ENCODE measurements at regions not wholly inside any gene's neighbourhood (a gene's known extent, or its start where the extent isn't known, plus 50 kb on each side); places are given as distances from the start of the nearest gene placed in this dataset.

DNA sequence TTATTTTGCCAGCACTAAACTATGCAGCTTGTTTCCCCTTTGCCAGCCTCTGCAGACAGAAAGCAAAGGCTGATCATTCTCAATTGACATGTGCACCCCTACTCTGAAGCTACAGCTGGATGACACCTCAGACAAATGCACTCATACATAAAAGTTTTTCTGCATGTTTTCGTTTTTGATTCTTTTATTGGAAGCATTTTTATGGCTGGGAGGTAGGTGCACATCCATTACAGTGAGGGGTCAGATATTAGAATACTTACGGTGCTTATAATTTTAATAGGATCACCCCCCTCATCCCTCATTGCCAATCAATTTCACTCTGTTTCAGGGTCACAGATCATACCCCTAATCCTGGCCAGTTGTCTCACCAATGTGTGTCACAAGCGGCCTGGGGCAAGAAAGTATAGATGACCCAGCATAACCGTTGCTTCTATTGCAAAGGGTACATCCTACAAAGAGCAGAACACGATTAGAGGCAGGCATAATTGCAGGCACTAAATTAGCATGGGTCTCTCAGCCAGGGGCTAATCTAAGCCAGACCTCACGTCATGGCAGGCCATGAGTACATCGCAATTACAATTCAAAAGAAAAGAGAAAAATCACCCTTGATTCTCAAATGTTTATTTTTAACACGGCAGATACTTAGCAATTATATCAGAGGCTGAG, 89.5 kb upstream of the SOX9 start:
- no peak for DNase-seq (ENCODE audit: low spot score)

DNA sequence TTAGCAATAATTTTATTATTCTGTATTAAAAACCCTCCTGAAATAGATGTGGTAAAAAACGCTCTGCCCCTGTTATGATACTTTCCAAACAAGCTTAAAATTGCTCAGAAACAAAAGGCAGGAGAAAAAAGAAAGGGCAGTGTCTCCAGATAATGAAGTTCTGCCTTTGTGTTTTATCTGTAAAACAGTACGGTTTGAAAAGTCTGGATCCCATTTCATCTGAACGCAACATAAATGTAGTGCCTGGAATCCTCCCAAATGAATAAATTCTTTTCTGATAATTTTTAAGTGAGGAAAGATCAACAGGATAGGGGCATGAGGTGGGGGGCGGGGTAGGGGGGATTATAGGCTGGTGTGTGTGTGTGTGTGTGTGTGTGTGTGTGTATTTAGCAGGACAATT, 87.5 kb upstream of the SOX9 start:
- DNase-seq (ENCODE audit: low spot score), result no peak

DNA sequence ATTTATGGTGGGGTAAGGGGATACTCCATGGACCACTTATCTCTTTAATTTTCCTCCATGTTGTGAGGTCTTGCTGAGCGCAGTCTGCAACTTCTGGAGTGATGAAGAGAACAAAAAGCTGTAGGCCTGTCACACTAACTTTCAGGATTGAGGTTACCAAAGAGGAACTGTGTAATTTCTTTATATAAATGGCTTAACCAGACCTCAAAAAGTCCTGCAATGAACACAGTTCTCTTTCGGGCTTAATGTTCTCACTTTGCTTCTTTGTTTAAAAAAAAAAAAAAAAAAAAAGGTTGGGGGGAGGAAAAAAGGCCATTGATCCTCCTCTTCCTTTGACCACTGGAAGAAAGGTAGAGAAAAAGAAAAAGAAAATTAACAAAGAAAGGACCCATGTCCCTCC, 86.8 kb upstream of the SOX9 start:
- no peak for DNase-seq (ENCODE audit: low spot score)

DNA sequence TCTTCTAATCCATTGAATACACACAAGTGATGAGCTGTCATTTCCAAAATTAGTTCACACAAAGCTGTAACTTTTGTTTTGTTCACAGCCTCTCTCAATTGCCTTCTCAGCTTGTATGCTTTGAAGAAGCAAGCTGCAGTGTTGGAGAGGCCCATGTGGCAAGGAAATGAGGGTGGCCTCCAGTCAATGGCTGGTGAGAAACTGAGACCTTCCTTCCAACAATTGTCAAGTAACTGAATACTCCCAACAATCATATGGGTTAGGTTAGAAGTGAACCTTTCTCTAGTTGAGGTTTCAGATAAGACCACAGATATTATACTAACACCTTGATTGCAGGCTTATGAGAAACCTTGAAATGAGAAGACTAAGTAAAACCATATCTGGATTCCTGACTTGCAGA, 82.4 kb upstream of the SOX9 start:
- DNase-seq (ENCODE audit: low spot score), result no peak

DNA sequence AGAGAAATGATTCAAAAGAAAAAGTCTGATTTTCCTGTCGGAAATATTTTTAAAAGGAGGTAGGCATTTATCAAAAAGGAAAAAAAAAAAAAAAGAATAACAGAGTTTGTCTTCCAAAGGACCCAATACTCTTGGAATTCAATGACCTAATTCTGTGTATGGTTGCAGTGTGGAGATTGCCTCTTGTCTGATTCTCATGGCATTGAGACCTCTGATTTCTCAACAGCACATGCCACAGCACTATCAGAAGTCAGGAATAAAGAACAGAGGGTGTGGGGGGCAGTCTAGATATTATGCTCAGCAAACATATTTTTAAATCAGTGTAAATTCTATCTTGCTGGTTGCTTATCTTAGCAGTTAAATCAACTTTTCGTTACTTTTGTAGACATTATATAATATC, 81.3 kb upstream of the SOX9 start:
- no peak for DNase-seq (ENCODE audit: low spot score)

DNA sequence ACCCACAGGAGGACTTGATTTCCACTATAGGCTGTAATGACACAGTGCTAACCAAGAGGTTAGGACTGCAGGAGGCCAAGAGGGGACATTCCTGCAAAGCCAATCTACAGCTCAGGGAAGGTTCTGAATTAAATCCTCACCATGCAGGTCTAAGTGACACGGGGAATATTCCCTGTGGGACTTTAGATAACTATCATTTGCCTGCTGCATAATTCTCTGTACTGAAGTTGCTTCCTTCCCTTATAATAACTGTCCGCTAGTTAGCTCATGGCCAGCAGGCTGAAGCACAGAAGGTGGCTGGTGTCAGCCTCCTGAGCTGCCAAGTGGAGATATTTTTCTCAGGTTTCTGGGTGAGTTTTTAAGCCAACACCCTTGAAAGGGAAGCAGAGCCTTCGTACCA, 74.6 kb upstream of the SOX9 start:
- no peak for DNase-seq (ENCODE audit: low spot score)

DNA sequence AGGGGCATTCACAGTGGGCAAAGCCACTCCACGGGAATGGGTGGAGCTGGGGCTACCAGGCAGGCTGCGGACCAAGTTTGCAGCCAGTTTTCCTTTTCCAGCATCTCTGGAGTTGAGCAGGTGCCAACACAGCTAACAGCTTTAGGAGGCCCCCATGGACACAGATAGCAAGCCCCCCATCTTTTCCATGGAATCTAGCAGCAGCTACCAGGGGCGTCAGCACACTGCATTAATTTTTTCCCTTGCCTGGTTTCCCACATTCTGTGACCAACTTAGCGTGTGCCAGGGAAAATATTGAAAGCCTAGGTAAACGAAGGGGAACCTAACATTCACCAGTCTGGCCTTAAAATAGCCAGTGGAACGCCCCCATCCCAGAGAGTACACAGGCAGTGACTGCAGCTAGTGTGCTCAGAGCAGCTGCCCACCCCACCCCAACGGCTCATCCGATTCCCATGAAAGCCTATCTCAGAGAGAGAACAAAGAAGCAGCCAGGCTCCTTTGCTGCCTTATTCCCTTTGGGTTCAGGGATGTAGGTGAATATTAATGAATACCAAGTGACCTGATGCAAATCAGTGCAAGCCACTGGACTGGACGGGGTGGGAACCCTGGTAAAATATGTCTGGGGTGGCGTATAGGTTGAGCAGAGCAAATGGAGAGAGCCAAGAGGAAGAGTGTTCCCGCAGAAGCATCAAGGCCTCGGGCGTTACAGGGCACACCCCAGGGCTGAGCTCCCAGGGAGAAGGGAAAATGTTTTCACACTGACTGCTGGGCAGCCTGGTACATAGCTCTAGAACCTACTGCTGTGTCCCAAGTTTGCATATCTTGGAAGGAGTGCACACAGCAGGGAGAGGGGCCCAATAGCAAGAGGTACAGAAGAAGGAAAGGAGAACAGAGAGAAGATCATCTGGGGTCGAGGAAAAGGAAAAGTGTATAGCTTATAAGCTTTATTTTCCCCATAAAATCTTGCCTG, 73.9 kb upstream of the SOX9 start:
- no peak for DNase-seq (ENCODE audit: low spot score)

DNA sequence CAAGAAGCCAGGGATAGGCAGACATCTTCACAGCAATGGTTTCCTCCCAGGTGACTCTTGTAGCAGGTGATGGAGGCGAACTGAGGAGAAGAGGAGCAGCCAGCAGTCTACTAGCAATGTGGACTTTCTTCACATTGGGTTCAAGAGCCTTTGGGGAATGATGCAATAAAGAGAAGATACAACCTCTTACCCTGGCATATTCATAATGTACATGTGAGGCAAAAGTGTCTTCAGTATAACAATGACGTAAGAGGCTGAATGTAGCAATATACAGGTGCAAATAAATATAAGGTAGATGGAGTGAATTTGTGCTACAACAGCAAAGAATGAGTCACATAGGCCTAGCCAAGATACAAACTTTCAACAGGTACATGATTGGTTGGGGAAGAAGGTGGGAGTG, 70.9 kb upstream of the SOX9 start:
- DNase-seq (ENCODE audit: low spot score), result no peak

DNA sequence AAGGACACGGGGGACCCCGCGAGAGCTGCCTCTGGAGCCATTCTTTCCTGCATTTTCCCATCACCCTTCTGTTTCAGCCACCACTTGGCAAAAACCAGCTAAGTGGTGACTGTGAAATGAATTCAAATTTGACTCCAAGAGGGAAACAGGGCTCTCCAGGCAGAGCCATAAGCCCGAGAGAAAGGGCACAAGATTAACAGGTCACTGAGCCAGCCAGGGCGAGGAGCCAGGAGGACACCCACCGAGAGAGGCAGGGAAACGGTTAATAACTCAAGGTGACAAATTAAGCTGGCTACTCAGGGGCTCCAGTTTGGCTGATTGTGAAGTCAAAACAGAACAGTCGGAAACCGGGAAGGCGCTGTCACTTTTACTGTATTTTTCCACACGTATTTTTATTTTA, 67.8 kb upstream of the SOX9 start:
- no peak for DNase-seq (ENCODE audit: low spot score)

DNA sequence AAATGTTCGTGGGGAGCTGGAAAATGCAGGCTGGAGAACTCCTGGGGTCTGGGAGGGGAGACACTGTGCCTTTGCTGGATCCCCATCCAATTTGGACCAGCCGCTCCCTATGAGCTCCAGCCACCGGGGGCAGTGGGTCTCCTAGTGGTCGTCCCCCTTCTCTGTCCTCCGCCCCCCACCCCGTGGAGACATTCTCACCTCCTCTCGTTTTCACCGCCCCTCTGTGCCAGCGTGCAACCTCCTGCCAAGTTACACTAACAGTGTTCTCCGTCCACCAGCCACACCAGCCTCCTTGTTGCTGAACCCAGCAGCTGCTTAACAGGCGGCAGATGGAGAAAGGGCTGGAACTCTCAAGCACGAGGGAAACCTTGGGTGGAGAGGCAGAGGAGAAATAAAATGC, 67.4 kb upstream of the SOX9 start:
- DNase-seq (ENCODE audit: low spot score), result no peak

DNA sequence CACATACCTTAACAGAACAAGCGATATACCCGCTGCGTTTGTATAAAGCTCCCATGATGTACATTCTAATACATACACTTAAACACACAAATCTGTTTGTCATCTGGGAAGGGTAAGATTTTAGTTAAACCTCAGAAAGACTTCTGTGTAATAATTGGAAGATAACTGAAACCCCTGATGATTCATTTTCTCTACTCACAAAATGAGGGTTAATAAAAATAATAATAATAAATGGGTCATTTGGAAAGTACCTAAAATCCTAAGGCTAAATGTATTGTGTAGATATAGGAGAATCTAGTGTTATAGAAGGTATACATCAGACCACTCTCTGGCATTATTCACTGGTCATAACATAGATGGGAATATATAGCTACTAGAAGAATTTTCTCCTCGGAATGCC, 64.7 kb upstream of the SOX9 start:
- DNase-seq (ENCODE audit: low spot score), result no peak

DNA sequence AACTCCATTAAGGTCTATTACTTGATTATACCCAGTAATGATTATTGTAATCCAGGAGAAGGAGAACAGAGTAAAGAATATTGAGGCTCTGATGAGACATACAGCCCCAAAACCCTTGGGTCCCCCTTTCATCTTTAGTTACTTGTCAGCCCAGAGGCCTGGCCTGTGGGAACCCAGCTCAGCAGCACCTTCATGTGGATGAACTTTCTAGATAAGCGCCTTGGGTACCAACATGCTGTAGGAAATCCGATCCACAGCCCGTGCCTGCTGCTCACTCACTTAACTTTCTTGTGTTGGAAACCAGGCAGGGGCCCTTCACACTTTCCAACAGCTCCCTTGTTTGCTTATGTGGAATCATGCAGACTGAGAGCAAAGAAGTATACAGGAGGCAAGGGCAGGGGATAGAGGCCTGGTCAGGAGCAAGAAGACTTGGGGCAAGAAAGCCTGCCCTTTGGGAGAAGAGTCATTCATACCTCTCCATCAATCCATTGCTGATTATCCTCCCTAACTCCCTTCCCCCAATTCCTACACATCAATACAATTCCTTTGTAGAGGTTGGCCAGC, 64.0 kb upstream of the SOX9 start:
- no peak for DNase-seq (ENCODE audit: low spot score)

DNA sequence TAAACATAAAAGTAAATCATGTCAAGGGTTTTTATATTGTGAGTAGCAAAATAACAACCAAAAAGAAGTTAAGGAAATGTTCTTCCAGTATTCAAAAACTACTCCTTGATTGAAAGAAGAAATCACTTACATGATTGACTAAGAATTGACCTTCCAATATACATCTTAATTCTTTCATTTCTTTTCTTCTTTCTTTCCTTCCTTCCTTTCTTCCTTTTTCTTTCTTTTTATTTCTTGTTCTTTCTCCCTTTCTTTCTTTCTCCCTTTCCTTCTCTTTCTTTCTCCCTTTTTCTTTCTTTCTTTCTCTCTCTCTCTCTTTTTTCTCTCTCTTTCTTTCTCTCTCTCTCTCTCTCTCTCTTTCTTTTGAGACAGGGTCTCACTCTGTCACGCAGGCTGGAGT, 60.7 kb upstream of the SOX9 start:
- no peak for DNase-seq (ENCODE audit: low spot score)

DNA sequence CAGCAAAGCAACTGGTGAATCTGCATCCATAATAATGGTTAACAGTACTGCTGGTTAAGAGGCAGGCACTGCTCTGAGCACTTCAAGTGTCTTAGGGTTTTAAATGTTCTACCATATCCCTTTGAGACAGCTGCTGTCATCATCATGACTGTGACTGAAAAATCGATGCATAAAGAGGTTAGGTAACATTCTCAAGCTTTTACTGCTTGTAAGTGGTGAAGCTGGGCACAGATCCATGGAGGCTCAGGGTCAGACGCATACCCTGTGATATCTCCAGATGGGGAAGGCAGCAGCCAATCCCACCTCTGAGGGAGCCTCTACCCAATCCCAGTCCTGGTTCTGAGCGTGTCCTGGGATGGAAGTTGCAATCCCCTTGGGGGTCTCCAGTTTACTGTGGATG, 57.6 kb upstream of the SOX9 start:
- no peak for DNase-seq (ENCODE audit: low spot score)

DNA sequence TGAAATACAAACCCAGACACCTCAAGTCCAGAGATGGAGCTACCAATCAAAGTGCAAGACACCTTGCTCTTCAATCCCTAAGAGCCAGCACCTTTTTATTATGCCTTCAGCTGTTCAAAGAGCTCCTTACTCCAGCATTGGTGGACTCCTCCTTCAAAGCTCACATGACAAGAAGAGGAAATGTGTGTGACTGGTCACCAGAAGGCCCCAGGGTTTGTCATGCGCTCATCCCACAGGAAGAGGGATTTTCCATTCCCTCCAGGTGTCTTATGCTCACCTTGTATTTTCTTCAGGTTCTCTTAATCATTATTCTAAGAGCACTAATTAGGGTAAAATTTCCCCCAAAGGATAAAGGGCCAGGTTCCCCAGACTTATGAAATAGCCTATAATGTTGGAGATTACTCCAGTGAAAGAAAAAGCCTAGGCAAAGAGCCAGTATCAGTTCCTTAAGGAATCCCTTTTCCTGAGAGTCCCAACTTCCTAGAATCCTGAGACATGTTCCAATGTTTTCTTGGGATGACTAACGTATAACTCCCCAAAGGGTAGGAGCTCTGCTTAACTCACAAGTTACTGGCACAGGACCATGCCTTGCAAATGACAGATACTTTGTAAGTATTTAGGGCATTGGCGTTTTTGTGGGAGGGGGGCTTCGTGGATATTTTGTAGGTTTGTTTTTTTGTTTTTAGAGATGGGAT, 56.9 kb upstream of the SOX9 start:
- no peak for DNase-seq (ENCODE audit: low spot score)

DNA sequence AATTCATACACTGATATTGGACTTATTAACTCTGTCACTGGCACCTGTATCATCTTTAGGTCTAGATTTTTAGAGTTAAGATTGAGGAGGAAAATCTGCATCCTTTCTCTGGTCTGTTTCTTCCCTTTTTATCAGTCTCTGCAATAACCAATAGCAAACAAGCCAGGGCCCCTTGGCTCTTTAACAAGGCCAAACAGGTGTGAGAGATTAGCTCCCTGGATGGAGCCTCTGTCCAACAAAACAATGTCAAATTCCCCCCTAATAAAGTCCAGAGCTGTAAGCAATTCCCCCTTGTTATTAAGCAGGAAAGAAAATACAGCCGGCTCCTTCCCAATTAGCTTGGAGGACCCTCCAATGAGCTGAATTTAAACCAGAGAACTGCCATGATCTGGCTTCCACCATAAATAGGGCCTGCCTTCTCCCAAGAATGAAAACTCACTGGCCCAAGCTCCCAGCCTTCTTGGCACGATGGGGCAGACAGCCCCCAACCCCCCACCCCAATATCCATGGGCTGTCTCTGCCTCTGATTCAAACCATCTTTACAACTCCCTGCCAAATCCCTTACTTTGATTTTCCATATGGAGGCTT, 56.1 kb upstream of the SOX9 start:
- no peak for DNase-seq (ENCODE audit: low spot score)

DNA sequence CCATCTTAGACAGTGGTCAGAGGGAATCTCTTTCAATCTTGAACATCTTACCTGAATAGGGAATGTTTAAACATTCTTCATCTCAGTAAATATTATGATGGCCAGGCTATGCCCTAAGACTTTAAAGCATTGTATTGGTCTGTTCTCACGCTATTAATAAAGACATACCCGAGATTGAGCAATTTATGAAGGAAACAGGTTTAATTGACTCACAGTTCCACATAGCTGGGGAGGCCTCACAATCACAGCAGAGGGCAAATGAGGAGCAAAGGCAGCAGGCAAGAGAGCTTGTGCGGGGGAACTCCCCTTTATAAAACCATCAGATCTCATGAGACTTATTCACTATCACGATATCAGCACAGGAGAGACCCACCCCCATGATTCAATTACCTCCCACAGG, 55.3 kb upstream of the SOX9 start:
- no peak for DNase-seq (ENCODE audit: low spot score)

DNA sequence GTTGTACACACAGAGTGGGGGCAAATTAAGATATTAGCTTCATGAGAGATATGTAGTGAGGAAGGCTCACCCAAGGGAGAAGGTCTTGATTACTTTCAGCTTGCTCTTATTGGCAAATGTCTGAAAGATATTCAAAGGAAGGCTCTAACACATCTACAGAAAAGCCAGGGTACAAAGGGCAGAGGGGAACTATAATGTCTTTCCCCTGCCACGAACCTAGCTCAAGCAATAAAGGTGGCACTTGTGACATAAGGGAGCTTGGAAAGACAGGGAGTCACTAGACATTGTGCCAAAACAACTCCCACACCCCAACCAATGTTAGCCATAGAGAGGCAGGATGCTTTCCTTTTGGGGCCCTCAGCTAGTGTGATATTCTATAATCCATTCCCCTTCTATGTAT, 52.2 kb upstream of the SOX9 start:
- DNase-seq (ENCODE audit: low spot score), result no peak

DNA sequence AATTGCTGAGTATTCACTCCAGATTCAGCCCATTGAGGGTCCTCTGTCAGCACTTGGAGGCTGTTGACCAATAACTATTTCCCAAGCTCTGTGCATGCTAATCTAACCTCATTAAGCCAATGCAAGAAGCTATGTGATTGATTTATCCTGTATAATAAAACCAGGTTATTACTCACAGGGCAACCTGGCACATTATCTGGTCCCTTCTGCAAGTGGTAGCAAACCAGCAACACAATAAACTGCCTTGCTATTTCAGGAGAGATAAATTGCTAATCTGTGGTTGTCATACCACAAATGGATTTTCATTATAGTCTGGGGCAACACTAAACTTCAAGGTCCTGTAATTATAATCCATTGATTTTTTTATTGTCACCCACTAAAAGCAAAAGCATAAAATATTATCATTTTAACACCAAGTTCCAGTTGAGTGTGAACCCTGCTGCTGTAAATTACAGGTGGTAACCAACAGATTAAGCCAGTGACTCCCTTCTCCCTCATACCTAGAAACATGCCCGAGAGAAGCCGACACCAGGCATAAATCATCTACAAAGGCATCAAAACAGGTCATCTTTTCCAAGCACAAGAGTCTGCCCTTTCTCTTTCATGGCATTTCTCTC, 51.1 kb upstream of the SOX9 start:
- DNase-seq (ENCODE audit: low spot score), result no peak
